HEK293 (cell line): ENCODE measurements at regions not wholly inside any gene's neighbourhood (a gene's known extent, or its start where the extent isn't known, plus 50 kb on each side); places are given as distances from the start of the nearest gene placed in this dataset.

Source experiments
- CTCF ChIA-PET: fragments of 350-600 bp; formaldehyde crosslinking; extraction: SDS; loops from one replicate; lab custom pipeline; 2021; ENCODE audit warnings: antibody characterized with exemption; lab: Yijun Ruan, JAX
- POLR2A ChIA-PET: fragments of 300-600 bp; formaldehyde crosslinking; extraction: SDS; loops from one replicate; lab custom pipeline; 2020; ENCODE audit warnings: antibody characterized with exemption, inconsistent platforms; lab: Yijun Ruan, JAX
- H3K27ac ChIP-seq: fragments of 200-500 bp; sonication (Bioruptor generic); 2 replicates; pipeline ENCODE4 v1.5.1; 2014; ENCODE audit warnings: low read depth, low read length, control low read depth, inconsistent platforms; ENCODE audit errors: extremely low read depth
- H3K36me3 ChIP-seq, 2 experiments: fragments of 200-500 bp in 1 of 2; sonication (Bioruptor generic) in 1 of 2; 1 replicate in 1 of 2; 2 replicates in 1 of 2; pipeline ENCODE4 v1.5.1; 2014 to 2017; ENCODE audit warnings: inconsistent platforms in 2 of 2, low read length in 2 of 2; ENCODE audit not compliant: control insufficient read depth in 2 of 2, insufficient read depth in 1 of 2
- H3K4me1 ChIP-seq: fragments of 200-500 bp; sonication (Bioruptor generic); 2 replicates; pipeline ENCODE4 v1.5.1; 2014; ENCODE audit warnings: mild to moderate bottlenecking, low read length, inconsistent platforms; ENCODE audit not compliant: control insufficient read depth, insufficient read depth
- H3K4me3 ChIP-seq: 2 replicates; pipeline ENCODE4 v1.5.1; 2011; ENCODE audit warnings: low read depth, mild to moderate bottlenecking, control low read depth, low read length, moderate library complexity
- H3K9me3 ChIP-seq: fragments of 200-500 bp; sonication (Bioruptor generic); 2 replicates; pipeline ENCODE4 v1.5.1; 2014; ENCODE audit warnings: low read depth, low read length, inconsistent platforms; ENCODE audit not compliant: control insufficient read depth, insufficient read depth
- MZF1 ChIP-seq: fragments of 450-650 bp; formaldehyde crosslinking; IDR thresholded peaks from 2 replicates; pipeline ENCODE4 v1.5.1; 2017; ENCODE audit warnings: missing biosample characterization, missing genetic modification characterization, borderline replicate concordance
- OSR2 ChIP-seq: fragments of 450-650 bp; formaldehyde crosslinking; IDR thresholded peaks from 2 replicates; pipeline ENCODE4 v1.5.1; 2016; ENCODE audit warnings: missing biosample characterization, missing genetic modification characterization
- ZBTB1 ChIP-seq: fragments of 450-650 bp; formaldehyde crosslinking; IDR thresholded peaks from 2 replicates; pipeline ENCODE4 v1.5.1; 2016; ENCODE audit warnings: missing biosample characterization, missing genetic modification characterization
- ZBTB20 ChIP-seq: fragments of 450-650 bp; formaldehyde crosslinking; IDR thresholded peaks from 2 replicates; pipeline ENCODE4 v1.5.1; 2016; ENCODE audit warnings: missing biosample characterization, missing genetic modification characterization
- ZBTB48 ChIP-seq: fragments of 450-650 bp; formaldehyde crosslinking; IDR thresholded peaks from 2 replicates; pipeline ENCODE4 v1.5.1; 2016; ENCODE audit warnings: missing biosample characterization, missing genetic modification characterization
- ZFP3 ChIP-seq: fragments of 450-650 bp; formaldehyde crosslinking; IDR thresholded peaks from 2 replicates; pipeline ENCODE4 v1.5.1; 2016; ENCODE audit warnings: low read depth, missing biosample characterization, missing genetic modification characterization
- ZFP69B ChIP-seq: fragments of 450-650 bp; formaldehyde crosslinking; IDR thresholded peaks from 2 replicates; pipeline ENCODE4 v1.5.1; 2016; ENCODE audit warnings: missing biosample characterization, missing genetic modification characterization
- ZNF155 ChIP-seq: fragments of 450-650 bp; formaldehyde crosslinking; IDR thresholded peaks from 2 replicates; pipeline ENCODE4 v1.5.1; 2016; ENCODE audit warnings: missing biosample characterization, missing genetic modification characterization
- ZNF169 ChIP-seq: fragments of 450-650 bp; formaldehyde crosslinking; IDR thresholded peaks from 2 replicates; pipeline ENCODE4 v1.5.1; 2016; ENCODE audit warnings: missing biosample characterization, missing genetic modification characterization
- ZNF184 ChIP-seq: fragments of 450-650 bp; IDR thresholded peaks from 2 replicates; pipeline ENCODE4 v1.5.1; 2018; ENCODE audit warnings: missing biosample characterization, mild to moderate bottlenecking, missing genetic modification characterization
- ZNF266 ChIP-seq: fragments of 450-650 bp; formaldehyde crosslinking; IDR thresholded peaks from 2 replicates; pipeline ENCODE4 v1.5.1; 2016; ENCODE audit warnings: missing biosample characterization, missing genetic modification characterization, low read depth
- ZNF292 ChIP-seq: fragments of 450-650 bp; formaldehyde crosslinking; IDR thresholded peaks from 2 replicates; pipeline ENCODE4 v1.5.1; 2016; ENCODE audit warnings: low read depth, missing biosample characterization, missing genetic modification characterization, borderline replicate concordance
- ZNF302 ChIP-seq: fragments of 450-650 bp; formaldehyde crosslinking; IDR thresholded peaks from 2 replicates; pipeline ENCODE4 v1.5.1; 2016; ENCODE audit warnings: missing biosample characterization, missing genetic modification characterization, low read depth
- ZNF391 ChIP-seq: fragments of 450-650 bp; formaldehyde crosslinking; IDR thresholded peaks from 2 replicates; pipeline ENCODE4 v1.5.1; 2016; ENCODE audit warnings: low read depth, missing biosample characterization, missing genetic modification characterization, borderline replicate concordance
- ZNF48 ChIP-seq: fragments of 450-650 bp; formaldehyde crosslinking; IDR thresholded peaks from 2 replicates; pipeline ENCODE4 v1.5.1; 2016; ENCODE audit warnings: missing biosample characterization, missing genetic modification characterization
- ZNF549 ChIP-seq: fragments of 450-650 bp; IDR thresholded peaks from 2 replicates; pipeline ENCODE4 v1.5.1; 2018; ENCODE audit warnings: missing biosample characterization, missing genetic modification characterization, mild to moderate bottlenecking, inconsistent platforms, moderate library complexity
- ZNF571 ChIP-seq: fragments of 450-650 bp; formaldehyde crosslinking; IDR thresholded peaks from 2 replicates; pipeline ENCODE4 v1.5.0; 2017; ENCODE audit warnings: missing biosample characterization, missing genetic modification characterization
- ZNF654 ChIP-seq: fragments of 450-650 bp; formaldehyde crosslinking; IDR thresholded peaks from 2 replicates; pipeline ENCODE4 v1.5.1; 2016; ENCODE audit warnings: low read depth, missing biosample characterization, missing genetic modification characterization
- ZNF701 ChIP-seq: fragments of 450-650 bp; formaldehyde crosslinking; IDR thresholded peaks from 2 replicates; pipeline ENCODE4 v1.5.1; 2016; ENCODE audit warnings: missing biosample characterization, missing genetic modification characterization
- ZNF76 ChIP-seq: fragments of 450-650 bp; formaldehyde crosslinking; IDR thresholded peaks from 2 replicates; pipeline ENCODE4; 2016; ENCODE audit warnings: low read depth, missing biosample characterization, missing genetic modification characterization, borderline replicate concordance
- ZNF837 ChIP-seq: fragments of 450-650 bp; formaldehyde crosslinking; IDR thresholded peaks from 2 replicates; pipeline ENCODE4 v1.5.1; 2016; ENCODE audit warnings: missing biosample characterization, missing genetic modification characterization
- ZSCAN16 ChIP-seq: fragments of 450-650 bp; formaldehyde crosslinking; IDR thresholded peaks from 2 replicates; pipeline ENCODE4 v1.5.1; 2016; ENCODE audit warnings: missing biosample characterization, missing genetic modification characterization
- ZXDB ChIP-seq: fragments of 450-650 bp; formaldehyde crosslinking; IDR thresholded peaks from 2 replicates; pipeline ENCODE4 v1.5.1; 2016; ENCODE audit warnings: missing biosample characterization, missing genetic modification characterization
- TF ChIP-seq, protein P1 (sequence below): fragments of 450-650 bp; formaldehyde crosslinking; optimal IDR thresholded peaks from 2 replicates; pipeline ENCODE3; 2016; ENCODE audit warnings: missing biosample characterization, mild to moderate bottlenecking, missing genetic modification characterization
- TF ChIP-seq, protein P2 (sequence below): fragments of 450-650 bp; formaldehyde crosslinking; IDR thresholded peaks from 2 replicates; pipeline ENCODE4 v1.5.1; 2016; ENCODE audit warnings: missing biosample characterization, missing genetic modification characterization, borderline replicate concordance
- TF ChIP-seq, protein P3 (sequence below): fragments of 450-650 bp; formaldehyde crosslinking; IDR thresholded peaks from 2 replicates; pipeline ENCODE4 v1.5.1; 2016; ENCODE audit warnings: missing biosample characterization, missing genetic modification characterization

DNA sequence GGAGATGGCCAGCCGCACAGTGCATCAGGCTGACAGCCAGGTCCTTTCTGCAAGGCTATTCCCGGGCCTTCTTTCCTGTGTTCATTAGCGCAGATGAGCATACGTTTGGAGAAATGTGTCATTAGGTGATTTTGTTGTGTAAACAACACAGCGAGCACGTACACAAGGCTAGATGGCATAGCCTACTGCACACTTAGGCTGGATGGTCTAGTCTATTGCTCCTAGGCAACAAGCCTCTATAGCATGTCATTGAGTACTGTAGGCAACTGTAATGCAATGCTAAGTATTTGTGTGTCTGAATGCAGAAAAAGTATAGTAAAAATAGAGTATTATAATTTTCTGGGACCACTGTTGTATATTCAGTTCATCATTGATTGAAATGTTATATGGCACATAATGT, 50.9 kb upstream of the PHLPP1 start:
- Histone ChIP-seq H3K9me3 (no peaks in the 10 kb centered on the region), H3K36me3 (no peaks in the 10 kb centered on the region), H3K27ac (no peak overlapping the region), H3K4me1 (0 out of 2 replicates have a peak, but pooled peaks cover 4% of the 10 kb centered on the region), H3K4me3 (no peak overlapping the region)
- TF ChIP-seq ZBTB1, result no peak
- TF ChIP-seq ZNF571 (tag by site-specific recombination), result no peak
- TF ChIP-seq ZBTB48, result no peak
- TF ChIP-seq ZNF701 (tag by site-specific recombination), result no peak
- no peak for TF ChIP-seq ZXDB (tag by site-specific recombination)
- no peak for TF ChIP-seq ZNF169 (tag by site-specific recombination)
- no peak for TF ChIP-seq ZSCAN16 (tag by site-specific recombination)
- TF ChIP-seq ZFP3 (tag by site-specific recombination), result no peak
- TF ChIP-seq, protein P1, sequence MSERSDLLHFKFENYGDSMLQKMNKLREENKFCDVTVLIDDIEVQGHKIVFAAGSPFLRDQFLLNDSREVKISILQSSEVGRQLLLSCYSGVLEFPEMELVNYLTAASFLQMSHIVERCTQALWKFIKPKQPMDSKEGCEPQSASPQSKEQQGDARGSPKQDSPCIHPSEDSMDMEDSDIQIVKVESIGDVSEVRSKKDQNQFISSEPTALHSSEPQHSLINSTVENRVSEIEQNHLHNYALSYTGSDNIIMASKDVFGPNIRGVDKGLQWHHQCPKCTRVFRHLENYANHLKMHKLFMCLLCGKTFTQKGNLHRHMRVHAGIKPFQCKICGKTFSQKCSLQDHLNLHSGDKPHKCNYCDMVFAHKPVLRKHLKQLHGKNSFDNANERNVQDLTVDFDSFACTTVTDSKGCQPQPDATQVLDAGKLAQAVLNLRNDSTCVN (tag by site-specific recombination), result no peak
- TF ChIP-seq, protein P2, sequence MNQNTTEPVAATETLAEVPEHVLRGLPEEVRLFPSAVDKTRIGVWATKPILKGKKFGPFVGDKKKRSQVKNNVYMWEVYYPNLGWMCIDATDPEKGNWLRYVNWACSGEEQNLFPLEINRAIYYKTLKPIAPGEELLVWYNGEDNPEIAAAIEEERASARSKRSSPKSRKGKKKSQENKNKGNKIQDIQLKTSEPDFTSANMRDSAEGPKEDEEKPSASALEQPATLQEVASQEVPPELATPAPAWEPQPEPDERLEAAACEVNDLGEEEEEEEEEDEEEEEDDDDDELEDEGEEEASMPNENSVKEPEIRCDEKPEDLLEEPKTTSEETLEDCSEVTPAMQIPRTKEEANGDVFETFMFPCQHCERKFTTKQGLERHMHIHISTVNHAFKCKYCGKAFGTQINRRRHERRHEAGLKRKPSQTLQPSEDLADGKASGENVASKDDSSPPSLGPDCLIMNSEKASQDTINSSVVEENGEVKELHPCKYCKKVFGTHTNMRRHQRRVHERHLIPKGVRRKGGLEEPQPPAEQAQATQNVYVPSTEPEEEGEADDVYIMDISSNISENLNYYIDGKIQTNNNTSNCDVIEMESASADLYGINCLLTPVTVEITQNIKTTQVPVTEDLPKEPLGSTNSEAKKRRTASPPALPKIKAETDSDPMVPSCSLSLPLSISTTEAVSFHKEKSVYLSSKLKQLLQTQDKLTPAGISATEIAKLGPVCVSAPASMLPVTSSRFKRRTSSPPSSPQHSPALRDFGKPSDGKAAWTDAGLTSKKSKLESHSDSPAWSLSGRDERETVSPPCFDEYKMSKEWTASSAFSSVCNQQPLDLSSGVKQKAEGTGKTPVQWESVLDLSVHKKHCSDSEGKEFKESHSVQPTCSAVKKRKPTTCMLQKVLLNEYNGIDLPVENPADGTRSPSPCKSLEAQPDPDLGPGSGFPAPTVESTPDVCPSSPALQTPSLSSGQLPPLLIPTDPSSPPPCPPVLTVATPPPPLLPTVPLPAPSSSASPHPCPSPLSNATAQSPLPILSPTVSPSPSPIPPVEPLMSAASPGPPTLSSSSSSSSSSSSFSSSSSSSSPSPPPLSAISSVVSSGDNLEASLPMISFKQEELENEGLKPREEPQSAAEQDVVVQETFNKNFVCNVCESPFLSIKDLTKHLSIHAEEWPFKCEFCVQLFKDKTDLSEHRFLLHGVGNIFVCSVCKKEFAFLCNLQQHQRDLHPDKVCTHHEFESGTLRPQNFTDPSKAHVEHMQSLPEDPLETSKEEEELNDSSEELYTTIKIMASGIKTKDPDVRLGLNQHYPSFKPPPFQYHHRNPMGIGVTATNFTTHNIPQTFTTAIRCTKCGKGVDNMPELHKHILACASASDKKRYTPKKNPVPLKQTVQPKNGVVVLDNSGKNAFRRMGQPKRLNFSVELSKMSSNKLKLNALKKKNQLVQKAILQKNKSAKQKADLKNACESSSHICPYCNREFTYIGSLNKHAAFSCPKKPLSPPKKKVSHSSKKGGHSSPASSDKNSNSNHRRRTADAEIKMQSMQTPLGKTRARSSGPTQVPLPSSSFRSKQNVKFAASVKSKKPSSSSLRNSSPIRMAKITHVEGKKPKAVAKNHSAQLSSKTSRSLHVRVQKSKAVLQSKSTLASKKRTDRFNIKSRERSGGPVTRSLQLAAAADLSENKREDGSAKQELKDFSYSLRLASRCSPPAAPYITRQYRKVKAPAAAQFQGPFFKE (tag by site-specific recombination), result no peak
- no peak for TF ChIP-seq ZNF76 (tag by site-specific recombination)
- no peak for TF ChIP-seq ZNF292
- no peak for TF ChIP-seq ZNF391 (tag by site-specific recombination)
- no peak for TF ChIP-seq OSR2
- no peak for TF ChIP-seq ZNF184 (tag by site-specific recombination)
- TF ChIP-seq, protein P3, sequence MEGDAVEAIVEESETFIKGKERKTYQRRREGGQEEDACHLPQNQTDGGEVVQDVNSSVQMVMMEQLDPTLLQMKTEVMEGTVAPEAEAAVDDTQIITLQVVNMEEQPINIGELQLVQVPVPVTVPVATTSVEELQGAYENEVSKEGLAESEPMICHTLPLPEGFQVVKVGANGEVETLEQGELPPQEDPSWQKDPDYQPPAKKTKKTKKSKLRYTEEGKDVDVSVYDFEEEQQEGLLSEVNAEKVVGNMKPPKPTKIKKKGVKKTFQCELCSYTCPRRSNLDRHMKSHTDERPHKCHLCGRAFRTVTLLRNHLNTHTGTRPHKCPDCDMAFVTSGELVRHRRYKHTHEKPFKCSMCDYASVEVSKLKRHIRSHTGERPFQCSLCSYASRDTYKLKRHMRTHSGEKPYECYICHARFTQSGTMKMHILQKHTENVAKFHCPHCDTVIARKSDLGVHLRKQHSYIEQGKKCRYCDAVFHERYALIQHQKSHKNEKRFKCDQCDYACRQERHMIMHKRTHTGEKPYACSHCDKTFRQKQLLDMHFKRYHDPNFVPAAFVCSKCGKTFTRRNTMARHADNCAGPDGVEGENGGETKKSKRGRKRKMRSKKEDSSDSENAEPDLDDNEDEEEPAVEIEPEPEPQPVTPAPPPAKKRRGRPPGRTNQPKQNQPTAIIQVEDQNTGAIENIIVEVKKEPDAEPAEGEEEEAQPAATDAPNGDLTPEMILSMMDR (tag by site-specific recombination), result no peak
- no peak for TF ChIP-seq ZNF302 (tag by site-specific recombination)
- POLR2A ChIA-PET, result no interaction called here
- CTCF ChIA-PET, result interaction anchor here (0.7 to 1.1 kb wide), 2 partner anchors 78 to 1294 kb away, joined by 4 to 5 read pairs; no protein-coding TSS in a partner anchor

GRCh38 chr18:62665188-62665587, 50.2 kb upstream of the PHLPP1 start:
- CTCF ChIA-PET, result no interaction called here
- Histone ChIP-seq H3K27ac (no peak overlapping the region), H3K4me3 (no peak overlapping the region), H3K4me1 (0 out of 2 replicates have a peak, but pooled peaks cover 4% of the 10 kb centered on the region), H3K36me3 (no peaks in the 10 kb centered on the region), H3K9me3 (no peaks in the 10 kb centered on the region)
- TF ChIP-seq MZF1 (tag by site-specific recombination) (no peak), ZNF654 (tag by site-specific recombination) (no peak), ZFP69B (tag by site-specific recombination) (no peak), ZNF266 (tag by site-specific recombination) (no peak), ZNF549 (tag by site-specific recombination) (no peak), ZNF837 (no peak), ZNF155 (no peak), ZNF48 (tag by site-specific recombination) (no peak), ZBTB20 (no peak)
- POLR2A ChIA-PET, result interaction anchor here (0.6 kb wide), 1 partner anchor 35 kb away, joined by 4 read pairs; no protein-coding TSS in a partner anchor
